M059J (cell line): ENCODE measurements at regions not wholly inside any gene's neighbourhood (a gene's known extent, or its start where the extent isn't known, plus 50 kb on each side); places are given as distances from the start of the nearest gene placed in this dataset.
A peak's percentile ranks its signal among the peaks of the same experiment; 100 is the strongest.

Experiments
- DNase-seq: peaks from one replicate; pipeline ENCODE4 v3.0.0-alpha.2; 2012; ENCODE audit warnings: low read depth

DNA sequence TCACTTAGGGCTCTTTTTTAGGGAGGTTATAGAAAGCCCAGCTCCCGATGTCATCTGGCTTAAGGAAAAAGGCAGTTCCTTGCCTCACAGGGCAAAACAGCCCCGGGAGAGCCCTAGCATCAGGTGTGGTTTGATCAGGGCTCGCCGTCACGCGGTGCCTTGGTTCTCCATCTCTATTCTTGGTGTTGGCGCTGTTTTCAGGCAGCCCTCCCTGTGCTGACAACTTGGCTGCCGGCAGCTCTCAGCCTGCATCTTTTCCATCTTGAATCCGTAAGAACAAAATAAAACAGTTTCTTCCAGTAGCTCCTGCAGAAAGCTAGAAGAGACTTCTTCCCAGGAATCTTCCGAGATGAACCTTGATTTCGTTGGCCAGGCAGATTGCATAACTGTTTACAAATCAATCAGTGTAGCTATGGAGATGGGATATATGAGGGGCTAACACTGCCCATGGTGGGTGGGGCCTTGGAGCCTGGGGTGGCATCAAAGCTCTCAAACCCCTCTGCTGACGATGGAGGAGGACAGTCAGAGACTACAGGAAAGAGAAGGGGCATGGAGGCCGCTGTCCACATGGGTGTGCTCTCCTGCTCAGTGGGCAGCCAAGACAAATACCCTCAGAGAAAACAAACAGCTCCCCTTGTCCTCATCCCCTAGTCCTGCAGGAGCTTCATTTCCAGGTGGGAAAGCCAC, 370.7 kb upstream of the C1orf174 start:
- no peak for DNase-seq

GRCh38 chr1:4271338-4271998, 371.4 kb upstream of the C1orf174 start:
- DNase-seq = no peak

GRCh38 chr1:4272568-4272967, 372.5 kb upstream of the C1orf174 start:
- no peak for DNase-seq

- DNase-seq = no peak
These were observed 373.2 kb upstream of the C1orf174 start for GRCh38 chr1:4273243-4273642.

GRCh38 chr1:4273747-4274146, 373.7 kb upstream of the C1orf174 start:
- DNase-seq = no peak

GRCh38 chr1:4275083-4275482, 375.0 kb upstream of the C1orf174 start:
- DNase-seq = no peak

GRCh38 chr1:4276238-4276637, 376.2 kb upstream of the C1orf174 start:
- no peak for DNase-seq

- no peak for DNase-seq
These were observed 376.8 kb upstream of the AJAP1 start for GRCh38 chr1:4277598-4277997.

GRCh38 chr1:4284976-4285375, 369.4 kb upstream of the AJAP1 start:
- DNase-seq = no peak

GRCh38 chr1:4292861-4293260, 361.5 kb upstream of the AJAP1 start:
- DNase-seq = no peak

DNA sequence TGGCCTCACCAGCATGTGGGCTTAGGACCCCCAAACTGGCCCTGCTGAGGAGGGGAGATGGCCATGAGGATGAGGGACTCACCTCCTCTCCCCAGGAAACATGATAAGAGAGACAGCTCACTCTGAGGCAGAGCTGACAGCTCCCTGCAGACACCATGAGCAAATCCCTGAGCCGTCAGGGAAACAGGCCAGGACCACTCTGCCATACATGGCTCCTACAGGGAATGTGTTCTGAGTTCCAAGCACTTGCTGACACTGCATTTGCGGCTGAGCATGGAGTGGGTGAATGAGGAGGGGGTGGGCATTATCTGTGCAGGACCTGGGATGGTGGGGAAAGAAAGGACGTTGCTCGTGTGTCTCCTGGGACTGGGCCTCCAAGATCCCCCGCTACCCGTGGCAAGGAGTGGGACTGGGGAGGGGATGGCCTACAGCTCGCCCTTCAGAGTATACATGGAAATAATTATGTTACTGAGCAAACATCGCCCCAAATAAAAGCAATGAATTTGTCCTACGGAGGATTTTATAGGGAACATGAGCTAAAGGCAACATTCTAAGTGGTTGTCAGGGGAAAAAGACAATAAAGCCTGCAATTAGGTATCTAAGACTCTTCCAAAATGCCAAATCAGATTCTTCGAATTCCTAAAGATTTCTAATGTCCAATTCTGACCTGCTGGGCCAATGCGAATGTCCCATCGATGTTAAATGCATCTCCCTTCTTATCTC, 355.9 kb upstream of the AJAP1 start:
- no peak for DNase-seq

GRCh38 chr1:4301007-4301406, 353.4 kb upstream of the AJAP1 start:
- no peak for DNase-seq

DNA sequence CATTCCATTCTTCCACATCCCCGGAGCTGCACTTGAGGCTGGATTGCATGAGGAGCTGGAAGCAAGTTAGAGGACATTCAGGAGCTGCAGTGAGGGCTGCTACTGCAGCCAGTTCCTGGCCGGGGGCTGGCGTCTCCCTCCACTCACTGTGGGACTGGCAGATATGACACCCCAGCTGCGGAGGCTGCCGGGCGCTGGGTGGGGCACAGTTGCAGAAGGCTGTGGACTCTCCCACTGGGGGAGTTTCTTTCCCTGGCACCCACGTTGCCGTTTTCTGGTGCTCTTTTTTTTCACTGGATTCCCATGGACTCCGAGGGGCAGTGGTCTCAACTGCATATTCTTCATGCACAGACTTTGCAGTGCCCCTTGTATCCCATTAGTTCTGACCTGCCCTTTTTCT, 351.1 kb upstream of the AJAP1 start:
- DNase-seq = no peak

GRCh38 chr1:4305526-4306301, 348.7 kb upstream of the AJAP1 start:
- peak; percentile 60 for DNase-seq

DNA sequence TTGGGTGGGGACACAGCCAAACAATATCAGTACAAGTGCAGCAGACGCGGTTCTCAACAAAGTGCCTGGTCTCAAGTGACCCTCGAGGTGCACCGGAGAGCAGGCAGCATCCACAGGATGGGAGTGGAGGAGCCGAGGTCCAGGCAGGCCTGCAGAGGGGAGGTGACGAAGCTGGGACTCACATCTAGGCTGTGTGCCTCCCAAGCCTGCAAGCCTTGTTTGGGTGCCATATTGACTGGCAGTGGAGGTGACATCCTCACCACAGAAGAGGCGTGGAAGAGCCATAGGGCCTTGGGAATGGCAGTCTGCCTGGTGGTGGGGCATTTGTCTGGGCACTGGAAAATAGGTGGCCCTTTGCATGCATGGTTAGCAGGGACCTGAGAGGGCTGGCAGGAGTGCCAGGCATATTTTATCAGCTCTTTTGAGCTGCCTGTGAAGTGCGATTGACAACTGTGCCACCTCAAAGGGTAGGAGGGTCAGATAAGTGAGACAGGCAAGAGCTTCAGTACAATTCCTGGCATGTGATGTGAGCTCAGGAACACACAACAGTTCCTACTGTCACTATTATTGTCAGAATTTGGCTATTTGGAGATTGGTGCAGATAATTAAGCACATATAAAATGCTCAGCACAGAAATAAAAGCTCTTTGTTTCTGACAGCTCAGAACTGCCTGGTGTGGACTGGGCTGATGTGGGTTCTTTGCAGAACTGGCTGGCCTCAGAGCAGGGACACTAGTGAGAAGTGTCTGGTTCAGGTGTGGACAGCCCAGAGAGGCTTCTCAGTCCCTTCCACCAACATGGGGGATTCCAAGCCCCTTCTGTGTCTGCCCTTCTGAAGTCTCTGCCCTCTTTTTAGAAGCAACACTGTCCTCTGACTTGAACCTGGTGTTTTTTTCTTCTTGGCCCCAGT, 347.6 kb upstream of the AJAP1 start:
- no peak for DNase-seq

- DNase-seq = no peak
These were observed 347.0 kb upstream of the AJAP1 start for GRCh38 chr1:4307468-4307845.

GRCh38 chr1:4307911-4308545, 346.4 kb upstream of the AJAP1 start:
- DNase-seq = no peak

- no peak for DNase-seq
These were observed 345.6 kb upstream of the AJAP1 start for GRCh38 chr1:4308806-4309205.

GRCh38 chr1:4309676-4310320, 344.6 kb upstream of the AJAP1 start:
- DNase-seq = no peak

GRCh38 chr1:4310396-4310923, 343.9 kb upstream of the AJAP1 start:
- DNase-seq = no peak
